Activated CD4-positive, CD25-positive, alpha-beta regulatory T cell treated with anti-CD3 and anti-CD28 coated beads, Interleukin-2, amount 50 U/mL, for 24 hours (primary cell): ENCODE measurements at regions not wholly inside any gene's neighbourhood (a gene's known extent, or its start where the extent isn't known, plus 50 kb on each side); places are given as distances from the start of the nearest gene placed in this dataset.

Experiments
- ATAC-seq, 2 donors: fragments of 150-1000 bp; cut with Tn5 transposase; one replicate each; pipeline ENCODE4 v1.10.0; 2021; ENCODE audit warnings: mild to moderate bottlenecking in 1 of 2, moderate library complexity in 1 of 2

DNA sequence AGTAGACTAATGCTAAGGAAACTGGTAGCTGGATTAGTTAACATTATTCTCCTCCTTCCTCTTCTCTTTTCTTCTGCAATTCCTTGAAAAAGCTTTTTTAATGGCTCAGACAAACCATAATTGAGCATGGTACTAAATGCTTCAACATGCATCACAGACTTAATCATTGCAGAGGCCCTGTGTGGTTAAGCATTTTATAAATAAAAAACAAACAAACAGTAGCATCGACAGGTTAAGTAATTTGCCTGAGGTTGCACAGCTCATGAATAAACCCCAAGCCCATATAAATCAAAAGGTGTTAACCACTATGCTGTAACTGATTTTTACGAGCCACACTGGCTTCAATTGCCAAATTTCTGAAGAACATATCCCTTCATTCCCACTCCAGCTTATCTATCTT lies 462.1 kb downstream of the LMO4 start:
- ATAC-seq = no peak

GRCh38 chr1:87791931-87792740 lies 463.5 kb downstream of the LMO4 start:
- no peak for ATAC-seq

DNA sequence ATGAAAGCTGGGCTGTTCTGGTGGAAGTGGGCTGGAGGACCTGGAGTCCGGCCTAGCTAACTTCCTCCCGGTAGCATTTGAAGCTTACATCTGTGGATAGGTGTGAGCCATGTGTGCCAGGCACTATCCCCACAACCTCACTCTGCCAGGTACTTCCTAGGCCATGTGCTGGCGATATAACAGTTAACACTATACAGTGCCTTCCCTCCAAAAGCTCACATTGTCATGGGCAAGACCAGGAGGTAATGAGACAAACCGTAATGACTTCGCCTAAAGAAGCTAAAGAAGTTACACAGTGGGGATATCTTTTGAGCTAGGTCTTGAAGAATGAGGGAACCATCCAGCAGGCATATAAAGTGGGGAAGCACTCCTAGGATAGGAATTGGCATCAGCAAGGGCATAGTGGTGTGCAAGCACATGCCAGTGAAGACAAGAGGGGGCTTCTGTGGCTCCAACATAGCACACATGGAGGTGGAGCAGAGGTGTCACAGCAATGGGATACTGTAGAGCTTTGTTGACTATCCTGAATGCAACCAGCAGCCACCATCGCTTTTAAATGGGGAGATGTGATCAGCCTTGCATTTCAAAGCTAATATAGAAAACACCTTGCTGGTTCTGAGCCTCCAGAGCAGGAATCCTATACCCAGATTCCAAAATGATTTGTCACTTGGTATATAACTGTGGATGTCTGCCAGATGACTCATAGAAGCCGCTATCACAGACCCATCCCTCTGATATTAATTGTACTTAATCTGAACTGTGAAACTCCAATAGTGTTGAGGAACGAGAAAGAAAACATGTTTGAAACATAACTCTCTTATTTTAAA lies 466.3 kb downstream of the LMO4 start:
- ATAC-seq = no peak

DNA sequence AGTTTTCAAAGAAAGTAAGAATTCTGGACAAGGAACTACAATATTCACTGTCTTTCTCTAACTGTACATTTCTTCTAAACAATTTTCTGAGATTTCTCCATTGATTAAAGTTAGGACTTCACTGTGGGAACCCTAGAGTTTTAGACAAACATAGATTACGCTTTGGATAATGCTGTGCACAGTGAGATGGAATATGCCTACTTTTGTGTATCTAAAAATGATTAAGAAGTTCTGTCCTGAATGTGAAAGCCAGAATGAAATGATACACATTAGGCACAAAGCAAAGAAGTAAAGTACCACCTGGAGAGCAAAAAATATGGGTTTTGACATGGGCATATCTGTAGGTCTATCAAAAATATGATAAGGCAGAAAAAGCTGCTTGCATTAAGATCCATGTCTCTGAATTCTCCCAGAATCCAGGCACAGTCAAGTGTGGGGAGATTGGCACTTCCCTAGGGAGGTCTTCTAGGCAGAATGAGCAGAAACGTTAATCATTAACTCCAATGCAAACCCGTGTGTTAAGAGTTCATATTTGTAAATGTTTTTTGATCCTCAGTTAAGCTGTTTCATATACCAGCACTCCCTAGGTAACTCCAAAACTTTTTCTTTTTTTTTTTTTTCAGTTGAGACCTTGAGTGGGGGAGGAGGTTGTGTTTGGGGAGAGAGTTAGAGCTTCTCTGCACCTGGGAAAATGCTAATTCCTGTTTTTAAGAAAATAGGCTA lies 467.1 kb downstream of the LMO4 start:
- ATAC-seq = no peak

DNA sequence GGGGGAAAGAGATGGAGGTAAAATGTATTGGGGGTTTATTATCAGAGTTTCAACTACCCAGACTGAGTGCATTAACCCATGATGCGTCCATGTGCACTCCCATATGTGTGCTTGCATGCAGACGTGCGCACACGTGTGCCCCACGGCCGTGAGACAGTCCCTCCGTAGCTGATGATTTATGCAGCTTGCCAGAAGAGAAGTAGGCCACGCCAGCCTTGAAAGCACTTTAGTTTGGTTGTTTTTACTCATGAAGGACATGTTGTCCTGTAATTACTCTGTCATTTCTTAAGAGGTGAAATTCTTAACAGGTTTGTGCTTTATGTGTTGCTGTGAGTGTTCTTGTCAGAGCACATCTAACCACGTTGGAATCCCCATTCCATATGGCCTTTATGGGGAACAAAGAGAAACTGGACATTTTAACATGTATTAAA lies 467.8 kb downstream of the LMO4 start:
- no peak for ATAC-seq

DNA sequence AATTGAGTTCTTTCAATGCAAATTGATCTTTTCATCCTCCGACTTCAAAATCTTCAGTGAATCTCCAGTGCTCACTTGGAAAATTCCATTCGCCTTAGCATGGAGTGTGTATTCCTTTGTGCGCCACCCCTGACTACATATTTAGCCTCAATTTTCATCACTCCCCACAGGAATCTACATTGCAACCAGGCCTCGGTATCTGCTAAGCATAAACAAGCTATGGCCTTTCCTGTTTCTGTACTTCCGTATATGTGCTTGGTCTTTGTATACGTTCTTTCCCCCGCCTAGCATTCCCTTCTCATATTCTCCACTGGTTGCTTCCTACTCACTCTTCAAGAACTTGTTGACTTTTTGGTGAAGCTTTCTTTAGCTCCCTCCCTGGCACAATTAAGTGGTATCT lies 470.8 kb downstream of the LMO4 start:
- no peak for ATAC-seq

DNA sequence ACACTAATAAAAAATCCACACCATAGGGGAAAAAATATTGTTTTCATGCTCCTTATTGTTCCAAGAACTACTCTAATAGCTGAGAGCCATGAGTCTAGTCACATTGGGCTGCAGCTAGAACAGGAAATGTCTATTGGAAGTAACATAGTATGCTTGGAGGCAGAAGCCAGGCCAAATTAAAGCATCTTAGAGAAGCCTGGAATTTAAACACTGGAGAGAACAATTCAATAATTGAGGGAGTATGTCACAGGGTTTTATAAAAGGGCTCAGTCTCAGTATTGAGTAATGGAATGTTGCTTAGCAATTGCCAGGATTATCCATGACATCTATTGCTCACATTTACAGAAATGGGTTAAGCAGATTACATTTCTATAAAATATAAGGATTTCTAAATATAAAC lies 471.3 kb downstream of the LMO4 start:
- no peak for ATAC-seq

DNA sequence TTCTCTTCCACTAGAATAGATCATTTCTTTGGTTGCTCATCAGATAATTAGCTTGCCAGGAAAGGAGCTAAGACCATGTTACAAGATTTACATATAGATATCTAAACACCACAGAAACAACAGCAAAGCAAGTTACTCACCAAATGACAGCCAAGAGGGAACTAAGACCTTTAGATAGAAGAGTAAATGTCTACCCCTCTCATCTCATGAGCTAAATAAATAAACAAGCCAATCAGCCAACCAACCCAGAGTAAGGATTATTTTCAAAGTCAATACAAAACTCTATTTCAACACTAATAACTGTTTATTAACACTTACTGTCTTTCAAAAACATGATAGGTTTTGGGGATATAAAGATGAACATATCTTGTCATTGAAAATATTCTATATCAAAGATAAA lies 474.7 kb downstream of the LMO4 start:
- ATAC-seq = no peak

DNA sequence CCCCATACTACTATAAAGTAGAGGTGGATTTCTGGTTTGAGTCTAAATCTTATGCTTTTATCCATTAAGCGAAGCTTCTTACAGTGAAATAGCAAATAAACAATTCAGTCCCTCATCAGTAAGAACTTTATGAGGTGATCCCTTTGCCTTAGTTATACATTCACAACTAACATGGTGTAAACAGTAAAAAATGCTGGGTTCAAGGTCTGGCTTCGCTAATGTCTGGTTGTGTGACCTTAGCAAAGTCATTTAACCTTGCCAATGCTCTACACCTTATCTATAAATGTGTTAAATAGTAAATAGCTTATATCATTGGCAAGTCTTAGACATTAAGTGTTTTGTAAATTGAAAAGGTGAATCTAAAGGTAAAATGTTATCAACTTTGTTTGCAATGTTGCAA lies 475.4 kb downstream of the LMO4 start:
- ATAC-seq = no peak

DNA sequence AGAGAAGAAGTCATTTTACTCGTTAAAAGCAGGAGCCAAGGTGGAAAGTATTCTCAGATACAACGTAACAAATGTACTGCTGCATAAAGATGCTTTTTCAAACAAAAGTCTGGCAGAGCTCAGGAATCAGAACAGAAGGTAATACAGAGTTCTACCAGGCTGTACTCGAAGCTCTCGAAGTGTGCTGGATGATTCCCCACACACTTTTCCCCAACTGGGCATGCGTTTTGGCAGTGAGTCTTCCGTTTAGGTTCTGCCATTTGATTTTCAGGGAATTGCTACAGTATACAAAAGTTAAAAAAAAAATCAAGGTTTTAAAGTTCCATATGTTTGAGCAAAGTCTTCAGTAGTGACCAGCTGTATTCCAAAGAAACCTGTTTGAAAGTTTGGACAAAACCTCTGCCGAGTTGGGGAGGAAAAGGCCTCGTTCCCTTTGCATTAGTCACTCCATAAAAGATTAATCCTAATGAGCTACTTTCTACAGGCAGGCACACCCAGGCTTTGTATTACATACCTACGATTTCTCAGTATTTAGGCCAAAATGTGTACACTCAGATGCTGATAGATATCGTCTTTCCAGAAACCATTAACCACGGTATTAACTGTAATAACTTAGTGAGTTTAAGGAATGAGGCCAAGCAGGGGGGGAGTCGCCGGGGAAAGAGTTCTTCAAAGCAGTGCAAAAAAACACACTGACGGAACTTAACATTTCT lies 477.1 kb downstream of the LMO4 start:
- no peak for ATAC-seq

- ATAC-seq = no peak
Measured at GRCh38 chr1:87806379-87807094, 477.9 kb downstream of the LMO4 start.

DNA sequence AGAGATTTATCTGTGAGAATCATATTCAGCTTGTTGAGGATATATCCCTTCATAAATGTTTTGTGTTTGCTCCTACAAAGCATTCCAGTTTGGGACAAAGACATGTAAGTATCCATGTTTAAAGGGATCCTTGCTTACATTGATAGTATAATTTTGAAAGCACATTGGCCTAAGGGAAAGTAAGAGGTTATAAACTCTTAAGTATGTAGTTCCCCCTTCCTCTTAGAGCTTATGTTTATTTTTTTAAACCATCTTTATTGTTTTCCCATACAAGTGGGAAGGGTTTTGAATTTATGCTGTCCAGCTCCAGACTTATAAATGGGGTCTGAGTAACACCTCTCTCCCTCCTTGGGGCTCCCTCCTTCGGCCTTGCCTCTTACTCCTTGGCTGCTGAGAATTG lies 481.5 kb downstream of the LMO4 start:
- ATAC-seq = no peak

DNA sequence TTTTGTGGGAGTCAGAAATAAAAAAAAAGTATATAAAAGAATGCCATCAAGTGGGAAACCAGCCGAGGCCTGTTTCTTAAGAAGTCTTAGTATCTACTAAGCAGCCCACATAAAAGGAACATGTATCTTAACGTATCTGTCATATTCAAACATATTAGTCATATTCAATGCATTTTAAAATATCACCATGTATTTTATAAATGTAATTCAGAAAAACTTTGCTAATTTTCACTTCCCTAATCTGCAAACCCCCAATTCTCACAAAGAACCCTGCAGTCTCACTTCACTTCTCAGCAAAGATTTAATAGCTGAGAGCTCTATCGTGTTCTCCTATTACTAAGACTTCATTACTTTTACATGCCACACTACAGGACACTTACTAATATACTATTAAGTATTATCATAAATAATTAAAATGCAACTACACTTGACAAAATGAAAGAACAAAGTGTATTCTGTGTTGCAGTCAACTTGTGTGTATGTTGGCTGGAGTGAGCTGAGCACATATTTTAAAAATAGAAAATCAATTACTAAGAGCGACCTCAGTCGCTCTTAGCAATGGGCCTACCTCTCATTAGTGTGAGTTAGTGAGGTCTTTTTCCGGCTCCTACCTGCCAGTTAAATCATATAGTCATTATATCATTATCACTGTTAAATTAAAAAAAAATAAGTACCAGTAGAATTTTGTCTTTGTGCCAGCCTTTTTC lies 484.3 kb downstream of the LMO4 start:
- ATAC-seq = no peak

DNA sequence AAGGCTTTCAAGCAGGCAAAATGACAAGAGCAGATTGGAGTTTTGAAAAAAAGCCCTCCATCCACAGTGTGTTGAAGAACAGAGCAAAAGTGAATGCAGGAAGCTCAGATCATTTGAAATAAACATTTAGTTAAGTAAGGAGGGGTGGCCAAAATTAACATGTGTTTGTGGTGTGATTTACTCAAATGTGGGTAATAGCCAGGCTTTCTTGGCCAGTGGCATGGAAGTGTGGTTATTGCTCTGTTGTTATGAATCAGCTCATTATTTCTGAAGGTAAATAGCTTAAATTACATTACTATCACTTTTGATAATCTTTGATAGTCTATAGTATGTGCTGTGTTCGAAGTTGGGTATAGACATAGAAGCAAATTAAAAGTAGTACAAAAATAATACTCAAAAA lies 485.9 kb downstream of the LMO4 start:
- ATAC-seq = no peak

DNA sequence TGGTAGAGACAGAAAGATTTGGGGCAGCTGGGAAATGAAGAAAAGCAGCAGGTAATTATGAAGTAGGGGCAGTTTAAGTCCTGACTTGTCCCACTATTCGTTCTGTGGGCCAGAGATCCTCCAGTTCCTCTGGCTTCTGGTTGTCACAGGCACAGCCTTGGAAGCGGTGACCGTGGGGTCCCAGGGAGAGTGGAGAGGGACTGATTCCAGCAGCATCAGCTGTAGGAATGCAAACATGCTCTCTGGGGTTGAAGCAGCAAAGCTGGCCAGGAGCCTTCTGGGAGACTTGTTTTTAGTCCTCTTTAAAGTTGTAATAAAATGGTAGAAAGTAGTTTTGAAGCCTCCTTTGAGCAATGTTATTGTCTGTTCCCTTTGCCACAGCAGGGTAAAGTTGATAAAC lies 488.0 kb downstream of the LMO4 start:
- ATAC-seq = no peak

DNA sequence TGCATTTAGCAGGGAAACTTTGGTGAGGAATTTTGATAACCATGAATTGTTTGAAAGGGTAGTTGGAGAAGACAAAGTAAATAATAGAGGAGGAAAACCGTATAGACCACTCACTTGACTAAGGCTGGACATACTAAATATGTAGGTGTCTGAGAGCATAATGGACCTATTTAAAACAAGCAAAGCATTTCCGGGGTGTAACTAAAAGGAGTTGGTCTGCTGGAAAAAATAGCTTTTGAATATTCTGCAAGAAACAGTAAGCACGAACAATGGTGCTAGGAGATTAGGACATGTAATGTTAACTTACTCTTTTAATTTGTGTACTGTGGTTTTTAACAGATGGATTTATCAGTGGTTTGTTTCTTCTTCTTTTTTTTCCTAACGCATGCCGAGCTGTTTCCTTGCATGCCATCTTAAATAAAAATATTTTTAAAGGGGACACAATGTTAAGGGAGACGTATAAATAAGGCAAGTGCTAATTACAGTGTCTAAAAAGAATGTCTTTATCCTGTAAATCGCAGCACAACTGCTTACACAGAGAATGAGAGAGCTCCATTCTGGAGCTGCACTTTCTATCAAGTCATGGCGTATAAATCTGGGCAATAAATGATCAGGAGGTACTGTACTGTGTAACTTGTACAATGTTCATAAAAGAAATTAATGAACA lies 492.1 kb downstream of the LMO4 start:
- ATAC-seq = no peak

DNA sequence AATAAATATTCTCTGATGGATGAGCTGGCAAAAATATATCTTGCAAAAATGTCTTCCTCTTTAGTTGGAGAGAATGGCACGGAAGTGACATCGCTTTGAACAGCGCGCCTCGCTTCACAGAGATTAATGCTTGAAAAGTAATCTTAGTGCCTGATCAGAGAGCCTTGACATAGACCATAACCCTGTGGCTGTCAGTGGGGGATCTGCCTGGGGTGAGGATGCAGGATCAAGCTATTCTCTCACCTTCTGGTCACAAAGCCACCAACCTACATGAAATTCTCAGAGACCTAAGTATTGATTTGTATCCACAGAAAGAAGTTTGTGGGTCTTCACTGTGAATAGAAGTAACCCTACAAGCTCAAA lies 492.6 kb downstream of the LMO4 start:
- ATAC-seq = no peak

- ATAC-seq = no peak
Measured at GRCh38 chr1:87826681-87827251, 498.1 kb downstream of the LMO4 start.

GRCh38 chr1:87829360-87829759 lies 500.7 kb downstream of the LMO4 start:
- no peak for ATAC-seq

DNA sequence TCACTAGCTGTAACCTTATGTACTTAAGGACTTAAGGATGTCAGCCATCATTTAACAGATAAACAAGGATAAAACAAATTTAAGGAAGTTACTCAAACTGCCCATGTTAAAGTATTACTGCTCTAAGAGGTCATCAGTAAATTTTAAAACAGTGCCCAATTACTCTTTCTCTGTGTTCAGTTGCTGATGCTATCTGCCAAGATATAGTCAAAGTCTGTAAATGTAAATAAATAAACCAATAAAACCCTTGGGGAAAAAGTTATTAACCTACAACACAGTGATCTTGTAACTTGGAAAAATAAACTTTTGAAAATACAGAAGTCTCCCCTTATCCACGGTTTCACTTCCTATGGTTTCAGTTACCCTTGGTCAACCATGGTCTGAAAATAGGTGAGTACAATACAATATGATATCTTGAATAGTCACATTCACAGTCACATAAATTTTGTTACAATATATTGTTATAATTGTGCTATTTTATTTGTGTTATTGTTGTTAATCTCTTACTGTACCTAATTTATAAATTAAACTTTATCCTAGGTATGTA lies 501.8 kb downstream of the LMO4 start:
- ATAC-seq = no peak
